Activated naive CD8-positive, alpha-beta T cell treated with anti-CD3 and anti-CD28 coated beads, Interleukin-2, amount 50 U/mL, for 24 hours (primary cell): ENCODE measurements at regions not wholly inside any gene's neighbourhood (a gene's known extent, or its start where the extent isn't known, plus 50 kb on each side); places are given as distances from the start of the nearest gene placed in this dataset.

Source experiments
- ATAC-seq: fragments of 150-1000 bp; cut with Tn5 transposase; one replicate; pipeline ENCODE4 v1.10.0; 2021
- DNase-seq: peaks from one replicate; pipeline ENCODE4 v3.0.0; 2021
- H3K27ac Mint-ChIP-seq: one replicate; pipeline ENCODE4 v1.8.0; 2021; ENCODE audit warnings: mild to moderate bottlenecking, mixed read lengths
- H3K27me3 Mint-ChIP-seq: one replicate; pipeline ENCODE4 v1.8.0; 2021; ENCODE audit warnings: mixed read lengths
- H3K36me3 Mint-ChIP-seq: one replicate; pipeline ENCODE4 v1.8.0; 2021; ENCODE audit warnings: low read depth, mixed read lengths
- H3K4me1 Mint-ChIP-seq: one replicate; pipeline ENCODE4 v1.8.0; 2021; ENCODE audit warnings: mixed read lengths
- H3K4me3 Mint-ChIP-seq: one replicate; pipeline ENCODE4 v1.8.0; 2021; ENCODE audit warnings: mild to moderate bottlenecking, moderate library complexity, mixed read lengths
- H3K9me3 Mint-ChIP-seq: one replicate; pipeline ENCODE4 v1.8.0; 2021; ENCODE audit warnings: mixed read lengths

DNA sequence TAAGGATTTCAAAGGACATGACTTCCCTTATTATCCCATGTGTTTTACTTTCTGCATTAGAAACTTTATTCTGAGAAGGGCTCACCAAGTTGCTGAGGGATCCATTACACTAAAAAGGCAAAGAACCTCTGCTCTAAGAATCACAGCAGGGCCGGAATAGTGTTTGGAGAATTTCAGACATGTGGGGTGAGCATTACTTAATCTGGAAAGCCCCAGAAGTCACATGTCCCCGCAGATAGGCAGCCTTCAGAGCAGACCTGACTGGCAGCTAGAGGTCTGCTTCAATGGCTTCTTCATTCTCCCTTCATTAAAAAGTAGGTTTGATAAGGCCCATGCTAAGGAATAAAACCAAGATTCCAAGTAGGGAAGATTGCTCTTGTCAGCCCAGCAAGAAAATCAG, 52.6 kb upstream of the RBM15 start:
- no peak overlapping the region for H3K27ac Mint-ChIP-seq
- DNase-seq (no peak), ATAC-seq (no peak)
- H3K4me3 Mint-ChIP-seq = no peak overlapping the region
- no peaks in the 10 kb centered on the region for H3K27me3 Mint-ChIP-seq
- H3K9me3 Mint-ChIP-seq = no peaks in the 10 kb centered on the region
- H3K36me3 Mint-ChIP-seq = no peaks in the 10 kb centered on the region
- H3K4me1 Mint-ChIP-seq = no peaks in the 10 kb centered on the region

DNA sequence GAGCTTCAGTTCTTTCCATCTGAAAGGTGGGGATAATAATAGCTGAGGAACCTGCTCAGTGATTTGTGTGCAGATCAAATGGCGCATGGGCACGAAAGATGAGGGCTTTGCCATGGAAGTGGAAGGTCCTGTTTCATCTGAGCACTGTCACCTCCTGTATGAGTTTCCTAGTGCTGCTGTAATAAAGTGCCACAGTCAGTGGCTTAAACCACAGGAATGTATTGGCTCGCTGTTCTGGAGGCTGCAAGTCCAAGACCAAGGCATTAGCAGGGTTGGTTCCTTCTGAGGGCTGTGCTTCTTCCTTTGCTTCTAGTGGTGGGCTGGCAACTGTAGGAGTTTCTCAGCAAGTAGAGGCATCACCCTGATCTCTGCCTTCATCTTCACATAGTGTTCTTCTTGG, 51.1 kb upstream of the RBM15 start:
- H3K9me3 Mint-ChIP-seq = no peaks in the 10 kb centered on the region
- H3K36me3 Mint-ChIP-seq = no peaks in the 10 kb centered on the region
- no peaks in the 10 kb centered on the region for H3K27me3 Mint-ChIP-seq

More for the DNA sequence above, 51.1 kb upstream of the RBM15 start:
- Mint-ChIP-seq H3K27ac (no peak overlapping the region), H3K4me3 (no peak overlapping the region), H3K4me1 (no peaks in the 10 kb centered on the region)
- ATAC-seq (no peak), DNase-seq (no peak)
